Neural crest cell (in vitro differentiated cells): ENCODE measurements at regions not wholly inside any gene's neighbourhood (a gene's known extent, or its start where the extent isn't known, plus 50 kb on each side); places are given as distances from the start of the nearest gene placed in this dataset.

Experiments
- DNase-seq: peaks from one replicate; pipeline ENCODE4 v3.0.0; 2021; ENCODE audit warnings: low read depth, mixed read lengths, low spot score
- H3K27ac Mint-ChIP-seq: one replicate; pipeline ENCODE4 v1.8.0; 2021; ENCODE audit warnings: mild to moderate bottlenecking, mixed read lengths; ENCODE audit not compliant: unreplicated experiment
- H3K27me3 Mint-ChIP-seq: 2 replicates; pipeline ENCODE4 v1.8.0; 2021; ENCODE audit warnings: low read depth, mild to moderate bottlenecking, mixed read lengths
- H3K36me3 Mint-ChIP-seq: 2 replicates; pipeline ENCODE4 v1.8.0; 2021; ENCODE audit warnings: low read depth, mild to moderate bottlenecking, mixed read lengths
- H3K4me1 Mint-ChIP-seq: 2 replicates; pipeline ENCODE4 v1.8.0; 2021; ENCODE audit warnings: mixed read lengths
- H3K4me3 Mint-ChIP-seq: one replicate; pipeline ENCODE4 v1.8.0; 2021; ENCODE audit warnings: mild to moderate bottlenecking, mixed read lengths
- H3K9me3 Mint-ChIP-seq: 2 replicates; pipeline ENCODE4 v1.8.0; 2021; ENCODE audit warnings: mixed read lengths
- CTCF ChIP-seq: fragments of 200-600 bp; sonication (generic); conservative IDR thresholded peaks from 2 replicates; pipeline ENCODE4 v1.5.0; 2021; ENCODE audit warnings: antibody characterized with exemption, mild to moderate bottlenecking

GRCh38 chr20:40470445-40471260 is 218.4 kb downstream of the MAFB start:
- no peaks in the 10 kb centered on the region for H3K36me3 Mint-ChIP-seq
- no peaks in the 10 kb centered on the region for H3K9me3 Mint-ChIP-seq
- no peaks in the 10 kb centered on the region for H3K4me1 Mint-ChIP-seq
- no peak for DNase-seq
- no peaks in the 10 kb centered on the region for H3K27me3 Mint-ChIP-seq
- TF ChIP-seq CTCF = no peak
- H3K4me3 Mint-ChIP-seq = no peak overlapping the region
- H3K27ac Mint-ChIP-seq = no peak overlapping the region

GRCh38 chr20:40468759-40469158 is 220.3 kb downstream of the MAFB start:
- no peak for DNase-seq
- Mint-ChIP-seq H3K36me3 (no peaks in the 10 kb centered on the region), H3K9me3 (no peaks in the 10 kb centered on the region), H3K27me3 (no peaks in the 10 kb centered on the region), H3K27ac (no peak overlapping the region), H3K4me3 (no peak overlapping the region), H3K4me1 (no peaks in the 10 kb centered on the region)
- TF ChIP-seq CTCF = no peak

- Mint-ChIP-seq H3K9me3 (no peaks in the 10 kb centered on the region), H3K27ac (no peak overlapping the region), H3K4me3 (no peak overlapping the region), H3K36me3 (no peaks in the 10 kb centered on the region), H3K27me3 (no peaks in the 10 kb centered on the region), H3K4me1 (no peaks in the 10 kb centered on the region)
- no peak for TF ChIP-seq CTCF
- no peak for DNase-seq
Measured at GRCh38 chr20:40467703-40468411, 221.2 kb downstream of the MAFB start.

DNA sequence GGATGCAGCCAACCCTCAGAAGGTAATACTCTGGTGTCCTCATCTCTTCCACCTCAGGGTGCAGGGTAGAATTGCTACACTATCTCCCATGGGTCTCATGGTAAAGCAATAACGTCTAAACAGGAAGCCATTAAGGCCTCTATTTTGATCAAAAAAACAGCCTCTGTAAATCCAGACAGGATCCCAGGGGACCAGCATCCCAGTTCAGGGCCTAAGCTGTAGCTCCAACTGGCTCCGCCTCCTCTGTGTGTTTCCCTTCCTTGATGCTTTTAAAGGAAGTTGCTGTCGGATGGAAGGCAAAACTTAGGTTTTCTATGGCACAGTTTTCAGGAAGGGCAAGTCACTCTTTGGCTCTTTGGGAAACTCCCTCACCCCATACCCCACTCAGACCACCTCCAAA is 222.0 kb downstream of the MAFB start:
- Mint-ChIP-seq H3K4me1 (no peaks in the 10 kb centered on the region), H3K36me3 (no peaks in the 10 kb centered on the region), H3K9me3 (no peaks in the 10 kb centered on the region), H3K4me3 (no peak overlapping the region), H3K27ac (no peak overlapping the region), H3K27me3 (no peaks in the 10 kb centered on the region)
- DNase-seq = no peak
- TF ChIP-seq CTCF = no peak

- Mint-ChIP-seq H3K4me3 (no peak overlapping the region), H3K27me3 (no peaks in the 10 kb centered on the region), H3K36me3 (no peaks in the 10 kb centered on the region), H3K27ac (no peak overlapping the region), H3K4me1 (no peaks in the 10 kb centered on the region), H3K9me3 (no peaks in the 10 kb centered on the region)
- no peak for DNase-seq
- no peak for TF ChIP-seq CTCF
Measured at GRCh38 chr20:40464731-40465208, 224.3 kb downstream of the MAFB start.
